DOHH2 (cell line): ENCODE measurements at regions not wholly inside any gene's neighbourhood (a gene's known extent, or its start where the extent isn't known, plus 50 kb on each side); places are given as distances from the start of the nearest gene placed in this dataset.

Source experiments
- H3F3A ChIP-seq: fragments of 200-600 bp; sonication (generic), shearing (Covaris generic); 2 replicates; pipeline ENCODE4 v1.6.0; 2016; ENCODE audit warnings: antibody characterized with exemption, mild to moderate bottlenecking; ENCODE audit not compliant: control insufficient read depth, insufficient read depth
- H3K27ac ChIP-seq: fragments of 200-600 bp; sonication (generic); 2 replicates; pipeline ENCODE4 v1.5.1; 2014; ENCODE audit warnings: low read depth, mild to moderate bottlenecking, low read length, moderate library complexity
- H3K27me3 ChIP-seq: fragments of 200-600 bp; sonication (generic); 2 replicates; pipeline ENCODE4 v1.6.1; 2014; ENCODE audit warnings: mild to moderate bottlenecking, low read length, mixed read lengths; ENCODE audit not compliant: control insufficient read depth
- H3K36me3 ChIP-seq: fragments of 200-600 bp; sonication (generic); 2 replicates; pipeline ENCODE4 v1.6.1; 2014; ENCODE audit warnings: mild to moderate bottlenecking, low read length, moderate library complexity, mixed read lengths; ENCODE audit not compliant: control insufficient read depth
- H3K4me1 ChIP-seq: fragments of 200-600 bp; sonication (generic); 2 replicates; pipeline ENCODE4 v1.6.1; 2014; ENCODE audit warnings: mild to moderate bottlenecking, low read length, mixed read lengths; ENCODE audit not compliant: control insufficient read depth
- H3K4me2 ChIP-seq: fragments of 200-600 bp; sonication (generic); 2 replicates; pipeline ENCODE4 v1.6.0; 2014; ENCODE audit warnings: mild to moderate bottlenecking, low read length, moderate library complexity
- H3K4me3 ChIP-seq: fragments of 200-600 bp; sonication (generic); 2 replicates; pipeline ENCODE4 v1.5.1; 2014; ENCODE audit warnings: mild to moderate bottlenecking, low read length, mixed read lengths
- H3K79me2 ChIP-seq: fragments of 200-600 bp; sonication (generic); 2 replicates; pipeline ENCODE4 v1.6.1; 2014; ENCODE audit warnings: mild to moderate bottlenecking, low read length, mixed read lengths; ENCODE audit not compliant: control insufficient read depth
- H3K9me2 ChIP-seq: fragments of 200-600 bp; sonication (generic); replicated peaks from 2 replicates; pipeline ENCODE4 v1.6.1; 2014; ENCODE audit warnings: mild to moderate bottlenecking, low read length, mixed read lengths; ENCODE audit not compliant: control insufficient read depth
- H3K9me3 ChIP-seq: fragments of 200-600 bp; sonication (generic); 2 replicates; pipeline ENCODE4 v1.6.1; 2014; ENCODE audit warnings: antibody characterized with exemption, low read length, mixed read lengths; ENCODE audit not compliant: control insufficient read depth, insufficient read depth
- H4K20me1 ChIP-seq: fragments of 200-600 bp; sonication (generic); 2 replicates; pipeline ENCODE4 v1.6.0; 2014; ENCODE audit warnings: low read depth, mild to moderate bottlenecking, antibody characterized with exemption, low read length, moderate library complexity; ENCODE audit not compliant: control insufficient read depth, insufficient read depth
- EZH2phosphoT487 ChIP-seq: fragments of 200-600 bp; sonication (generic); IDR thresholded peaks from 2 replicates; pipeline ENCODE4 v1.6.1; 2017; ENCODE audit warnings: borderline replicate concordance, mild to moderate bottlenecking, antibody characterized with exemption, low read length, moderate library complexity, mixed read lengths
- TF ChIP-seq, protein P1 (sequence below): fragments of 200-600 bp; sonication (generic); IDR thresholded peaks from one replicate; pipeline ENCODE4 v1.5.1; 2014; ENCODE audit warnings: antibody characterized with exemption, mild to moderate bottlenecking, low read depth, low read length; ENCODE audit not compliant: poor library complexity, severe bottlenecking

DNA sequence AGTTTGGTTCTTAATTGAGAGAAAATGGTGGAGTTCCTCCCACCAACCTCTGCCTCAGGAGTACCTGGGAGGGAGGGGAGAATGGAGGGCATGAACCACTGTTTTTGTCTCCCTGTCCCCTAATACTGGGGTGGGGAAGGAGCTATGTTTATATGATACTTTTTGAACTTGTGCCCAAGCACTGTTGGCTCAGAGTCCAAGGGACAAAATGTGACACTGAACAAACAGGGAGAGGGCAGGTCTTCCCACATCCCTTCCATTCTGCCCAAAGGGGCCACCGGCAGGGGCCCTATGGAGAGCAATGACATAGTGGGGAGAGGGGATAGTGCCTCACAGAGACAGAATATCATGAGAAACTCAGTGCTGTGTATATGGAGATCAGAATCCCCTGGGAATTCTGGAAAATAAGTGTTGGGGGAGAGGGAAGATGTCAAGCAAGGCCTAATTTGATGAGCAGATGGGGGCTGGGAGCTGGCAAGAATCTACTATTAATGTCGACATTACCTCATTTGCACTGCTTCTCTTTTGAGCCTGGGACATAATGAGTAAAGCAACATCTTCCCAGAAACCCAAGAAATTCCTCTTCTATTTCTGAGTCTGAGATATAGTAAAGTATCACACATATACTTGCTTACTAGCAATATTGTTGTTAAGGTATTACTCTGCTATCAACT is 180.6 kb downstream of the CYP26A1 start:
- H3K4me3 ChIP-seq: no peak overlapping the region
- no peaks in the 10 kb centered on the region for H4K20me1 ChIP-seq
- no peaks in the 10 kb centered on the region for H3K36me3 ChIP-seq
- TF ChIP-seq, protein P1, sequence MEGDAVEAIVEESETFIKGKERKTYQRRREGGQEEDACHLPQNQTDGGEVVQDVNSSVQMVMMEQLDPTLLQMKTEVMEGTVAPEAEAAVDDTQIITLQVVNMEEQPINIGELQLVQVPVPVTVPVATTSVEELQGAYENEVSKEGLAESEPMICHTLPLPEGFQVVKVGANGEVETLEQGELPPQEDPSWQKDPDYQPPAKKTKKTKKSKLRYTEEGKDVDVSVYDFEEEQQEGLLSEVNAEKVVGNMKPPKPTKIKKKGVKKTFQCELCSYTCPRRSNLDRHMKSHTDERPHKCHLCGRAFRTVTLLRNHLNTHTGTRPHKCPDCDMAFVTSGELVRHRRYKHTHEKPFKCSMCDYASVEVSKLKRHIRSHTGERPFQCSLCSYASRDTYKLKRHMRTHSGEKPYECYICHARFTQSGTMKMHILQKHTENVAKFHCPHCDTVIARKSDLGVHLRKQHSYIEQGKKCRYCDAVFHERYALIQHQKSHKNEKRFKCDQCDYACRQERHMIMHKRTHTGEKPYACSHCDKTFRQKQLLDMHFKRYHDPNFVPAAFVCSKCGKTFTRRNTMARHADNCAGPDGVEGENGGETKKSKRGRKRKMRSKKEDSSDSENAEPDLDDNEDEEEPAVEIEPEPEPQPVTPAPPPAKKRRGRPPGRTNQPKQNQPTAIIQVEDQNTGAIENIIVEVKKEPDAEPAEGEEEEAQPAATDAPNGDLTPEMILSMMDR: no peak
- TF ChIP-seq EZH2phosphoT487: no peak
- no peaks in the 10 kb centered on the region for H3K27me3 ChIP-seq
- H3F3A ChIP-seq: no peaks in the 10 kb centered on the region
- H3K79me2 ChIP-seq: no peaks in the 10 kb centered on the region
- no peaks in the 10 kb centered on the region for H3K4me1 ChIP-seq
- no peaks in the 10 kb centered on the region for H3K9me3 ChIP-seq
- H3K9me2 ChIP-seq: no peaks in the 10 kb centered on the region
- no peak overlapping the region for H3K27ac ChIP-seq
- H3K4me2 ChIP-seq: no peak overlapping the region

DNA sequence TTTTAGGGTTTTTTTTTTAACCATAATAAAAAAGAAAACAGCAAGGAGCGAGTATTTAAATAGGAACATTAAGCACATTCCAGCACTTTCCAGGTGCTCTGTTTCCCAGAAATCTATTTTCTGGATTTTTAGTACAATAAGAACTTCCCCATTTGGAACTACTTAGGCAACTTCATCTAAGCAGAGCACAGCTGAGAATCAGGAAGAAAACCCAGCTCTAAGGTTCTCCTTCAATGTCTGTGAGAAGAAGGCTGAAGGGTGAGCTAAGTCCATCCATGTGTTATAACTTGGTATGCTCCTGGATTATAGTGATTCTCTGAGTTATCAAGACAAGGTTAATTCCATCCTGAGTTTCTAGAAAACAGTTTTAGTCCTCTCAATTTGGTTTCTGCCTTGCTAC is 181.9 kb downstream of the CYP26A1 start:
- Histone ChIP-seq H3K9me2 (no peaks in the 10 kb centered on the region), H3K79me2 (no peaks in the 10 kb centered on the region), H3K27ac (no peak overlapping the region), H3K27me3 (no peaks in the 10 kb centered on the region), H3K4me3 (no peak overlapping the region), H3K36me3 (no peaks in the 10 kb centered on the region), H3K9me3 (no peaks in the 10 kb centered on the region), H3F3A (no peaks in the 10 kb centered on the region), H4K20me1 (no peaks in the 10 kb centered on the region), H3K4me1 (no peaks in the 10 kb centered on the region), H3K4me2 (no peak overlapping the region)
- TF ChIP-seq, protein P1: no peak
- no peak for TF ChIP-seq EZH2phosphoT487
